ENCODE measurements at regions not wholly inside any gene's neighbourhood (a gene's known extent, or its start where the extent isn't known, plus 50 kb on each side); places are given as distances from the start of the nearest gene placed in this dataset.

DNA sequence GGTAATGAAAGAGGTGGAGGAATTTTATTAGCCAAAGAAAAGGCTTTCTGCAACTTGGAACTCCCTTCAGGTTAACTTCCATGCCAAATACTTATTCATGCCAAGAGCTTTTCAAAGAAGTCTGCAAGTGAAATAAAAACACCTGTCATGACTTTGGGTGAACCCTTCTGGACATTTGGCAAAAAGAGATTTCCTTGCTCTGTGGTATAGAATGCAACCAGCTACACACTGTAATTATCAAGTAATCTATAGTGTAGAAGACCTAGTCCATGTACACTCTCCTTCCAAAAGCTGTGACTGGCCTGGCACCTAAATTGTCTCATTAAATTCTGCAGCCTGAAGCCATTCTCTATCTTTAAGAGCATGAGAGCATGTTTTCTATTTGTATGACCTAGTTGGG, 232.3 kb downstream of the COL12A1 start:
- no peak for TF ChIP-seq POLR2A (IDR thresholded peaks at IDR 0.05; ENCODE audit: low read length)
- no peak for TF ChIP-seq GATA1 (IDR thresholded peaks at IDR 0.05; ENCODE audit: low read depth, low read length)

Data from erythroblast (primary cell).